ENCODE measurements at regions not wholly inside any gene's neighbourhood (a gene's known extent, or its start where the extent isn't known, plus 50 kb on each side); places are given as distances from the start of the nearest gene placed in this dataset.
"Not testable (repeated sequence)": the region's sequence is repeated elsewhere in the genome, so short reads cannot be mapped to it uniquely, and the experiment has no call there.

DNA sequence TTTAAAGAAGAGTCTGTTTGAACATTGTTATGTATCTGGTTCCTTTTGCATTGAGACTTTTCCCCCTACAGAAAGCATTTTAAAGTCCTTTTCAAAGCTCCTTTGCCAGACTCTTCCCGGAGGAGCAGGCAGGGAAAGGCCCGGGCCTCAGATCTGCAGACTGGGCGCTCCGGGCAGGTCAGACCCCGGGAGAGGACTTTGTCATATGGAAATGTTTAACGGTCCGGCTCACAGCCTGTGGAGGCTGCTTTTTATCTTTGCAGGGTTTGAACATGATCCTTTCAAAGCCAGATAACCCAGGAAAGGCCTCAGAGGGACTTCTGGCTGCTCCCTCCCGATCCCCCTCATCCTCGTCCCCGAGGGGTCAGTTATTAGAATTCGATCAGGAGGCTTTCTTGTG, 82.1 kb upstream of the IRX2 start:
- DNase-seq (ENCODE audit: low read depth), result no peak
- no peak overlapping the region for H3K4me3 ChIP-seq (ENCODE audit: low read depth, low read length)
- TF ChIP-seq CTCF (IDR thresholded peaks at IDR 0.05; ENCODE audit: low read depth, low read length, missing control alignments), result no peak
- in situ Hi-C loops (cut with HindIII; ENCODE audit: low sequenced_read_pairs), result no loop called here

DNA sequence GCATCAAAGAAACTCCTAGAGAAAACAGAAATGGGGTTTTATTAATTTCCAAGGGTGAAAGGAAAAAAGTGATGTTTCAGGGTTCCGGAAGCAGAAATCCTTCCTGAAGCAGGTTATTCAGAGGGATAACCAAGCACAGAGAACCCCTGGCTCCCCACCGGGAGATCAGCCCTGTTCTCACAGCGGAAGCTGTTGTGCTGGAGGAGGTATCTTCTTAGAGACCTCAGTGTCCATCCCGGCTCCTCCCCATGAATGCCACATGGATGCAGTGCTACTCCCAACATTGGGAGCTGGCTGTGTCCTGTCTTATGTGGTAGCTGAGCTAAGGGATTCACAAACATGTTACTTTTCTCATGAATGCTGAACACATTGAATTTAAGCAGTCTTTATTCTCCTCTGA, 80.9 kb upstream of the IRX2 start:
- in situ Hi-C loops (cut with HindIII; ENCODE audit: low sequenced_read_pairs), result no loop called here
- no peak for DNase-seq (ENCODE audit: low read depth)
- TF ChIP-seq CTCF (IDR thresholded peaks at IDR 0.05; ENCODE audit: low read depth, low read length, missing control alignments), result no peak
- no peak overlapping the region for H3K4me3 ChIP-seq (ENCODE audit: low read depth, low read length)

GRCh38 chr5:2829239-2829638, 77.8 kb upstream of the IRX2 start:
- H3K4me3 ChIP-seq (ENCODE audit: low read depth, low read length), result no peak overlapping the region
- TF ChIP-seq CTCF (IDR thresholded peaks at IDR 0.05; ENCODE audit: low read depth, low read length, missing control alignments), result no peak
- DNase-seq (ENCODE audit: low read depth), result no peak
- in situ Hi-C loops (cut with HindIII; ENCODE audit: low sequenced_read_pairs), result no loop called here

- H3K4me3 ChIP-seq (ENCODE audit: low read depth, low read length), result no peak overlapping the region
- in situ Hi-C loops (cut with HindIII; ENCODE audit: low sequenced_read_pairs), result no loop called here
- TF ChIP-seq CTCF (IDR thresholded peaks at IDR 0.05; ENCODE audit: low read depth, low read length, missing control alignments), result no peak
- no peak for DNase-seq (ENCODE audit: low read depth)
Observed at GRCh38 chr5:2818936-2819335, 67.5 kb upstream of the IRX2 start.

- no peak for TF ChIP-seq CTCF (IDR thresholded peaks at IDR 0.05; ENCODE audit: low read depth, low read length, missing control alignments)
- no peak for DNase-seq (ENCODE audit: low read depth)
- H3K4me3 ChIP-seq (ENCODE audit: low read depth, low read length), result no peak overlapping the region
- in situ Hi-C loops (cut with HindIII; ENCODE audit: low sequenced_read_pairs), result no loop called here
Observed at GRCh38 chr5:2817031-2817603, 65.6 kb upstream of the IRX2 start.

DNA sequence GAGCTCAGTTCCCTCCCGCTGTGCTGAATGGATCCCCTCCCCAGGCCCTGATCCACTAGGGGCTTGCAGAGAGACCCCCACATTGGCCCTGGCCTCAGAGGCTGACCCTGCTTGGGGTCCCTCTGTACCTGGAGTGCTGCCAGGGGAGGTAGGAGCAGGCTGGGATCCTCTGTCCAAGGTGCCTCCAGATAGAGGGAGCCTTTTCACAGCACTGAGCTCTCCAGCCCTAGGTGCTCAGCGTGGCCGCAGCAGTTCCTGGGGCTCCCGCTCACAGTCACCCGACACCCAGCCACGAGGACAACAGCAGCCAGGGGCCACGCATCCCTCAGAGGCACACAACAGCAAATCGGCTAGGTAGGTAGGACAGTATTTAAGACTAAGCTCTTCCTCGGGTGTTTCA, 62.2 kb upstream of the IRX2 start:
- TF ChIP-seq CTCF (IDR thresholded peaks at IDR 0.05; ENCODE audit: low read depth, low read length, missing control alignments), result no peak
- in situ Hi-C loops (cut with HindIII; ENCODE audit: low sequenced_read_pairs), result no loop called here
- DNase-seq (ENCODE audit: low read depth), result no peak
- H3K4me3 ChIP-seq (ENCODE audit: low read depth, low read length), result no peak overlapping the region

DNA sequence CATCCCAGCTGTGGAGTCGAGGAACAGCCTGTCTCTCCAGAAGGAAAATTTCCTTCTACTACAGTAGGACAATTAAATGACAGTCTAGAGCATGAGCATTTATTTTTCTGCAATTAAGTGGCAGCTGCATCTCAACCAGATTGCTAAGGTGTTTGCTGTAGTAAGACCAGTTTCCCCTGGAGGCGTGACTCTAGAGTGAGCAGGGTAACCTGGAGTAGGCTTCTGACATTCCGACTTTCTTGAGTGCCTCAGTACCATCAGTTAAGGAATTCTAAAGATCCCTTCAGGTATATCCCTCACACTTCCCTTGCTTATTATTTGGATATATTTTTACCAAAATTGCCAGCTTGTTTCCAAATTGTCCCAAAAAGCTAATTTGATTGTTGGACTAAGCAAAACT, 59.2 kb upstream of the IRX2 start:
- TF ChIP-seq CTCF (IDR thresholded peaks at IDR 0.05; ENCODE audit: low read depth, low read length, missing control alignments), result no peak
- H3K4me3 ChIP-seq (ENCODE audit: low read depth, low read length), result no peak overlapping the region
- DNase-seq (ENCODE audit: low read depth), result no peak
- in situ Hi-C loops (cut with HindIII; ENCODE audit: low sequenced_read_pairs), result no loop called here

DNA sequence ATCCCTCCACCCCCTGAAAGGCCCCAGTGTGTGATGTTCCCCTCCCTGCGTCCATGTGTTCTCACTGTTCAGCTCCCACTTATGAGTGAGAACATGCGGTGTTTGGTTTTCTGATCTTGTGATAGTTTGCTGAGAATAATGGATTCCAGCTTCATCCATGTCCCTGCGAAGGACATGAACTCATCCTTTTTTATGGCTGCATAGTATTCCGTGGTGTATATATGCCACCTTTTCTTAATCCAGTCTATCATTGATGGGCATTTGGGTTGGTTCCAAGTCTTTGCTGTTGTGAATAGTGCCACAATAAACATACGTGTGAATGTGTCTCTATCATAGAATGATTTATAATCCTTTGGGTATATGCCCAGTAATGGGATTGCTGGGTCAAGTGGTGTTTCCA, 55.8 kb upstream of the IRX2 start:
- H3K4me3 ChIP-seq (ENCODE audit: low read depth, low read length); in situ Hi-C loops (cut with HindIII; ENCODE audit: low sequenced_read_pairs); DNase-seq (ENCODE audit: low read depth): not testable (repeated sequence)

Measured in astrocyte of the cerebellum (primary cell).